EH (cell line): ENCODE measurements at regions not wholly inside any gene's neighbourhood (a gene's known extent, or its start where the extent isn't known, plus 50 kb on each side); places are given as distances from the start of the nearest gene placed in this dataset.
A peak's percentile ranks its signal among the peaks of the same experiment; 100 is the strongest.

Experiments used
- DNase-seq: peaks from one replicate; pipeline ENCODE4 v3.0.0-alpha.2; 2015; ENCODE audit warnings: low read depth

- DNase-seq = no peak
Observed at GRCh38 chr9:120117081-120117480, 462.9 kb downstream of the CDK5RAP2 start.

GRCh38 chr9:120110520-120110919, 469.4 kb downstream of the CDK5RAP2 start:
- no peak for DNase-seq

- DNase-seq = no peak
Observed at GRCh38 chr9:120109242-120109641, 470.7 kb downstream of the CDK5RAP2 start.

- no peak for DNase-seq
Observed at GRCh38 chr9:120107138-120107537, 472.8 kb downstream of the CDK5RAP2 start.

- DNase-seq = no peak
Observed at GRCh38 chr9:120104771-120105170, 475.2 kb downstream of the CDK5RAP2 start.

GRCh38 chr9:120100595-120100994, 479.4 kb downstream of the CDK5RAP2 start:
- DNase-seq = no peak

- DNase-seq = no peak
Observed at GRCh38 chr9:120099065-120099464, 480.9 kb downstream of the CDK5RAP2 start.

- DNase-seq = no peak
Observed at GRCh38 chr9:120098584-120098983, 481.4 kb downstream of the CDK5RAP2 start.

- no peak for DNase-seq
Observed at GRCh38 chr9:120091206-120091605, 488.8 kb downstream of the CDK5RAP2 start.

- DNase-seq = no peak
Observed at GRCh38 chr9:120080849-120081248, 499.1 kb downstream of the CDK5RAP2 start.

- DNase-seq = no peak
Observed at GRCh38 chr9:120078112-120078511, 501.9 kb downstream of the CDK5RAP2 start.

- no peak for DNase-seq
Observed at GRCh38 chr9:120071760-120072159, 508.2 kb downstream of the CDK5RAP2 start.

GRCh38 chr9:120066315-120066714, 513.7 kb downstream of the CDK5RAP2 start:
- DNase-seq = peak; percentile 6

- DNase-seq = no peak
Observed at GRCh38 chr9:120065151-120065550, 514.8 kb downstream of the CDK5RAP2 start.

- DNase-seq = no peak
Observed at GRCh38 chr9:120045011-120045410, 535.0 kb downstream of the CDK5RAP2 start.

GRCh38 chr9:120043448-120043847, 536.5 kb downstream of the CDK5RAP2 start:
- DNase-seq = no peak

- no peak for DNase-seq
Observed at GRCh38 chr9:120040896-120041295, 539.1 kb downstream of the CDK5RAP2 start.

- DNase-seq = no peak
Observed at GRCh38 chr9:120038342-120038741, 541.6 kb downstream of the CDK5RAP2 start.

- DNase-seq = no peak
Observed at GRCh38 chr9:120032639-120033038, 547.3 kb downstream of the CDK5RAP2 start.

GRCh38 chr9:120030847-120031246, 549.1 kb downstream of the CDK5RAP2 start:
- no peak for DNase-seq

GRCh38 chr9:120018550-120018949, 561.4 kb downstream of the CDK5RAP2 start:
- DNase-seq = no peak

GRCh38 chr9:120018037-120018436, 561.9 kb downstream of the CDK5RAP2 start:
- DNase-seq = no peak

- DNase-seq = no peak
Observed at GRCh38 chr9:120016231-120016630, 563.7 kb downstream of the CDK5RAP2 start.

- DNase-seq = no peak
Observed at GRCh38 chr9:120014796-120015195, 565.2 kb downstream of the CDK5RAP2 start.

GRCh38 chr9:120009856-120010255, 570.1 kb downstream of the CDK5RAP2 start:
- DNase-seq = no peak
